ENCODE measurements at regions not wholly inside any gene's neighbourhood (a gene's known extent, or its start where the extent isn't known, plus 50 kb on each side); places are given as distances from the start of the nearest gene placed in this dataset.
A peak's percentile ranks its signal among the peaks of the same experiment; 100 is the strongest.
"Not testable (repeated sequence)": the region's sequence is repeated elsewhere in the genome, so short reads cannot be mapped to it uniquely, and the experiment has no call there.

DNA sequence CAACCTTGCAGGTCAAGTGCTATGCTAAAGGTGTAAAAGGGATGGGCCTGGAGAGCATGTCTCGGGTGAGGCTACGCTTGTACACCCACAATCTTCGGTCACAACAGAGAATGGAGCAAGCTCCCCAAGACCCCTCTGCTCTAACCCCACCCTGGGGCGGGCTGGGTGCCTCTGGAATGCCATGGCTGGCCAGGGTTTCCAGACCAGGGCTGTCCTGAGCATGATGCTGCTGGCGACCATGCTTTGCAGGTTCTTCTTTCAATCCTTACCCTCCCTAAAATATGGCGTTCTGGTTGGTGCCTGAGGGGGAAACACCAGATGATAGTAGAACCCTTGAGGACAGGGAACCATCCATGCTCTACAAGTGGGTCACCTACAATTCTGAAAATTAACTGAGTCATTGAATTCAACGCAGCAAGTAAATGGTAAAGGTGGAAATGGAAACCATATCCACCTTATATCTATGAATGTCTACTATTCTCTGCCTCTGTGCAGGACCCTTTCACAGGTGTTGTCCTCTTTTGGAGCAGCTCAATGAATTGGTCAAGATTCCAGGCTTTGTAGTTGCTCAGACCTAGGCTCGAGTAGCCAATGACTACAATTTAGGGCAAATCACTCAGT lies 111.6 kb upstream of the EGLN3 start:
- no peak for DNase-seq (ENCODE audit: low spot score)

DNA sequence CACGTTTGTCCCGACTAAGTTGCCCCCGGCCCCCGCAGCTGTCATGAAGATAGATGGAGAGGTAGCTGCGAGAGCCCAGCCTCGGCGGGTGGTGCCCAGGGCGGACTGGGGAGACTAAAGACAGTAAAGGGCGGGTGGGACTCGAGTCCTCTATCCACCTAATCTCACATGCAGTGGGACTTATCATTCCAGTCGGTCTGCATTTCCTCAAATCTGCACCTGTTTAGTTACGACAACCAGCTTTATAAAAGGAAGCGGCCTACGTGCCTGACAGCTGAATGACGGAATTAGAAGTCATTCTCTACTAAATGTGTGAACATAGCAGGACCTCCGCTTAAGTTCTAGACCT lies 109.8 kb upstream of the EGLN3 start:
- peak; percentile 15 for DNase-seq (ENCODE audit: low spot score)

DNA sequence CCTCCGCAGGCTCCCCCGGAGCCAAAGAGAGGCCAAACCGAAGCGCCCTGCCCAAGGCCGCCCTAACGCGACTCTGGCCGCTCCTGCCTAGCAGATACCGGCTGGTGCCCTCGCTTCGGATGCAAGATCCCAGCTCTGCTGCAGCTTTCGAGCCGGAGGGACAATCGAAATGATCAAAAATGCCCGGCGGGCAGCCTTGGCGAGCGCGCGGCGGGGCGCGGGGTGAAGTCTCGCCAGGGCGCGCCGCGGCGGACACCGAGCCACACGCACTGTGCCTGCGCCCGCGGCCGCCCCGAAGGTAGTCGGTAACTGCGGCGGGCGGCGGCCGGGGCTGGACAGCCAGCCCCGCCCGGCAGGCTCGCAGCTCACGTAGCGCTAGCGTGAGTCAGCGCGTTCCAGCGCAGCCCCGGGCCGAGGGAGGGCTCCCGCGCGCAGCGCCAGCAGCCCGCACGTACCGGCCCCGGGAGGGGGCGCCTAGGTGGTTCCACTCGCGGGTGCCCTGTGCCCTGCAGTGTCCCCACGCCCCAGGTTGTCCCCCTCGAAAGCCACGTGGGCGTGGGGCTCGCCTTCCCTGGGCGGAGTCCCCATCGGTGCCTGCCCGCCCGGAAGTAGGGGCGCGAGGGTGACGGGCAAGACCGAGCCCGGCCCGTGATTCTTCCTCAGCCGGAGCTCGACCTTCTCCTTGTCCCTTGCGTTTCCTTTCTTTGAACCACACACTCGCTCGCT lies 109.2 kb upstream of the EGLN3 start:
- peak; percentile 49 for DNase-seq (ENCODE audit: low spot score)

DNA sequence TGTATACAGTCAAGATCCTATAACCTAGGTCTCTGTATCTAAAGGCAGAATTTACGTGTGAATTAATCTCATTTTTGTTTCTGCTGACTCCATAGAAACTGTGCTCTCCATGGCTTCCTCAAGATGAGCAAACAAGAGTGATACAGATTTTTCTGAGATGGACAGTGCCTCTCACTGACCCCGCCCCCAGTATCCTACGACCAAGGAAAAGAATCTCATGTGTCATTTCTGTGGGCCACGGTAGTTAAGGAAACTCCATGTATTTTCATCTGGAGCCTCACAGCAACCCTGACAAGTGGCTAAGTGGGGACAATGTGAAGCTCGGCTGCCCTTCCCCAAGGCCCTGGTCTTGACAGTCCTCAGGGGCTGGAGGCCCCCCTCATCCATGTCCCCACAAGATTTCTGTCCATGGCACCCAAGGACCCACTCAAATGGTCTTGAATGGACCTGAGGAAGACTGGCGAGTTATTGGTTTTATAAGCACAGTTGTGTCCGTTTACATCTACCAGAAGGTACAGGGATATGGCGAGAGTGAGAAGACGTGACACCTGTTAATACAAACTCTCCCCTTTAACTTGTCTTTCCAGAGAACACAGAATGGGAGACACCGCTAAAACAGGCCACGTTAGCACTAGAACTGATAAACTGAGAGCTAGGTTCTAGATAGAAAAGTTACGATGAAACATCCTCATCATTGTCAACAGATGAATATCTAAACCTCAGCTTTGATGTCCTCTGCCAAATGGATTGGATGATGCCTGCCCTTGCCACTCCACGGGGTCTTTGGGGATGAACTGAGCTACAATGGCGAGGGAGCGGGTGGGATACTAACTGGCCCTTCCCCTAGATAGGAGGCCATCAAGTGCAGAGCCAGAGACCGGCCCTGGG lies 108.4 kb upstream of the EGLN3 start:
- no peak for DNase-seq (ENCODE audit: low spot score)

DNA sequence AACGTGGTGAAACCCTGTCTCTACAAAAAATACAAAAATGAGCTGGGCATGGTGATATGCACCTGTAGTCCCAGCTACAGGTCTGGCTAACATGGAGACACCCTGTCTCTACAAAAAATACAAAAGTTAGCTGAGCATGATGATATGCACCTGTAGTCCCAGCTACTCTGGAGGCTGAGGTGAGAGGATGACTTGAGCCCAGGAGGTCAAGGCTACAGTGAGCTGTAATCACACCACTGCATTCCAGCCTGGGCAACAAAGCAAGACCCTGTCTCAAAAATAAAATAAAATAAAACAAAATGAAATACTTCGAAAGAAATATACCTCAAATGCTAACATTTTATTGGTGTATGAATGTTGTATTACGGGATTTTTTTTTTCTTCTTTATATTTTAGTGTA lies 107.6 kb upstream of the EGLN3 start:
- no peak for DNase-seq (ENCODE audit: low spot score)

- DNase-seq (ENCODE audit: low spot score), result peak; percentile 6
These were observed 105.2 kb upstream of the EGLN3 start for GRCh38 chr14:34056046-34056445.

DNA sequence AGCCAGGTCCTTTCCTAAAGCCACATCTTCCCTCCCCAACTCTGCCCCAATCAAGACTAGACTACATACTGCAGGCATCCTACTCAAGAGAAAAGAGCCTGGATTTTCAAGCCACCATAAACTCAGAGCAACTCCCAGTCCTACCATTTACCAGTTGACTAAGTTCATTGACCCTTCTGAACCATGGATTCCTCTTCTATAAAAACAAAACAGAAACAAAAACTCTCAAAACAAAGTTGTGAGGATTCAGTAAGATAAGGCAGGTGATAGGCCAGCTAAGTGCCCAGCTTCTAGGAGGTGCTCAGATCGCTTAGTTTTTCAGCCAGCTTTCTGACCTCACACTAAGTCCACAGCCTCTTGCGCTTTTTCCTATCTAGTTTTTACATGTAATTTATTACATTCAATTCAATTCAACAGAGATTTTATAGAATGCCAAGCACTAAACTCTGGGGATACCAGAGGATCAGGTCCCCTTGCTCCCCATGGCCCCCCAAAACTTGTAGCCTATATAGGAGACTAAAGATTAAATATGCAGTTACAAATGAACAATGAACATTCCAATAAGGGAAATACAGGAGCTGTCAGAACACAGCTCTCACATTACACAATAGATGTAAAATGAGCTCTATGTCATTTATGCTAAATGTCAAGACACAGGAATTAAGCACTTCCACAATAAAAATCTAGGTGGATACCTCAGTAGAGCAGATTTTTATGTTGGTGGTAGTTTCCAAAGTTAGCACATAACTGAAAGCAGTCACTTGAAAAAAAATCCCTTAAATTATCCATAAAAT lies 104.5 kb upstream of the EGLN3 start:
- peak; percentile 34 for DNase-seq (ENCODE audit: low spot score)

GRCh38 chr14:34053666-34054065 lies 102.8 kb upstream of the EGLN3 start:
- DNase-seq (ENCODE audit: low spot score), result no peak

GRCh38 chr14:34052658-34053014 lies 101.8 kb upstream of the EGLN3 start:
- no peak for DNase-seq (ENCODE audit: low spot score)

- DNase-seq (ENCODE audit: low spot score), result no peak
These were observed 101.2 kb upstream of the EGLN3 start for GRCh38 chr14:34051966-34052657.

DNA sequence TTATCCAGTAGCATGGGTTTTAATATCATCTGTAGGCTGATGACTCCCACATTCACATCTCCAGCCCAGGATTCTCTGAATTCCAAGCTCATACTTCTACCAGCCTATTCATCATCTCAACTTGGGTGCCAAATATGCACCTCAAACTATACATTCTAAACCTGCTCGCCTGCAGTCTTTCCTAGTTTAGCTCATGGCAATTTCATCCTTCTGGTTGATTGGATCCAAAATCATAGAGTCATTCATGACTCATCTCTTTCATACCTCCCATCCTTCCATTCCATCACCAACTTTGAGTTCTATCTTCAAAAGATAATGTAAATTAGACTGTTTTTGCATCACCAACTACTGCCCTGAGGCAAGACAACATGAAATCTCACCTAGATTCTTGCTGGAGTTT lies 99.7 kb upstream of the EGLN3 start:
- DNase-seq (ENCODE audit: low spot score), result no peak

DNA sequence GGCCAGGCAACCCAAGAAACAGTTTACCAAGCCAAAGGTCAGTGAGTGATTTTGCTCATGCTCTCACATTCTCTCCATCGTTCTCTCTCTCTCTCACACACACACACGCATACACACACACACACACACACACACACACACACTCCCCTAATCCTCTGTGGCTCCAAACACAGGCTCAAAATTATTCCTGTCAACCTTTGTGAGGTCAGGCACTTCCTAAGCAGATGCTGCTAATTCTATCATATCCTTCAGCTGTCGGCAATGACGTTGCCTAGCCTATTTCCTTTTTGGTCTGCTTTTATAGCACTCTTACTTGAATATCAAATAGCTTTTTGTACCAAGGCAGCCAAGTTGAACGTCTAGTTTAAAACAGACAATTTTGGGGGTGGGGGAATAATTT lies 98.9 kb upstream of the EGLN3 start:
- DNase-seq (ENCODE audit: low spot score), result no peak

DNA sequence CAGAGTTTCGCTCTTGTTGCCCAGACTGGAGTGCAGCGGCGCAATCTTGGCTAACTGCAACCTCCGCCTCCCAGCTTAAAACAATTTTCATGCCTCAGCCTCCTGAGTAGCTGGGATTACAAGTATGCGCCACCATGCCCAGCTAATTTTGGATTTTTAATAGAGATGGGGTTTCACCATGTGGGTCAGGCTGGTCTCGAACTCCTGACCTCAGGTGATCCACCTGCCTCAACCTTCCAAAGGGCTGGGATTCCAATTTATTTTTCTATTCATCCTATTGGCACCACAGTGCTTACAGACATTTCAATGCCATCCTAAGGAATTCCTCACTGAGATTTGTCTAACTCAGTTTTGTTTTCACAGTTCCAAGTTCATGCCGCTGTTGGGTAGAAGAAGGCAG lies 98.3 kb upstream of the EGLN3 start:
- DNase-seq (ENCODE audit: low spot score), result not testable (repeated sequence)

DNA sequence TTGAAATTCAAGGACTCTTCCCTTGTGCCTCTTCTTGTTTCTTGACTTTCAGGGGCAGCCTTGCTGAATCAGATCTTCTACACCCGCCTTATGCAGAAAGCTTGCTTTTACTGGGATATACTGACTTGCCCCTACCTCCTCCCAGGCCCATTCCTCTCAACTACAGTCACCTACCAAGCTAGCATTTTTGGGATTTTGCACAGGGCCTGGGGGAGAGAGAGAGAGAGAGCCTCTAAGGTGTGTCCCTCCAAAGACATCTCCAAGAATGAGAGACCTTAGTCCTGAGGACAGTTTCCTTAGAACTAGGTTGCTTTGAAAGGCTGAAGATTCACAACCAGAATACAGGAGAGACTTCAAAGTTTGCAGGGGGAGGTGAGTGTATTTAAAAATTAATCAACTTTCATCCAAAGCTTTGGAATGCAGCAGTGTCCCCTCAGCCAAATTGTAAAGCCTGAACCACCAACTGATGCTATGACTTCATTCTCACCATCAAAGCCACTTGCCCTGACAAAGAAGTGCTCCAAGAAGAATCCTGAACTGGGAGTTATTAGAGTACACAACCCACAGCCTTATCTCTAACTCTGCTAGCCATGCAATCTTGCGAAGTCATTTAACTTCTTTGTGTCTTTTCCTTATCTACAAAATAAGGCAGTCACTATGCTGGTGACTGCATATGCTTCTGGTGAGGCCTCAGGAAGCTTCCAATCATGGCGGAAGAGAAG lies 96.1 kb upstream of the EGLN3 start:
- DNase-seq (ENCODE audit: low spot score), result no peak

- DNase-seq (ENCODE audit: low spot score), result no peak
These were observed 93.9 kb upstream of the EGLN3 start for GRCh38 chr14:34044666-34045306.

DNA sequence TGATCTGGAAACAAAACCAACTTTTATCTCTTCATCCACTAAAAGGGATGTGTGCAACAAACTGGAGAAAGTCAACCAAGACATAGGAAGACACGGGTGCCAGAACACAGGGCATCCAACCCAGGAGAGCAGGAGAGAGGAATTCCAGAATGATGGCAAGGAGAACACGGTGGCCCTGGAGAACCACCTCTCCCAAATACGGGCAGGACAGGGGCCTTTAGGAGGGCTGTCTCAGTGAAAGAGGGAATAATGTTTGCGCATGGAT lies 93.4 kb upstream of the EGLN3 start:
- no peak for DNase-seq (ENCODE audit: low spot score)

DNA sequence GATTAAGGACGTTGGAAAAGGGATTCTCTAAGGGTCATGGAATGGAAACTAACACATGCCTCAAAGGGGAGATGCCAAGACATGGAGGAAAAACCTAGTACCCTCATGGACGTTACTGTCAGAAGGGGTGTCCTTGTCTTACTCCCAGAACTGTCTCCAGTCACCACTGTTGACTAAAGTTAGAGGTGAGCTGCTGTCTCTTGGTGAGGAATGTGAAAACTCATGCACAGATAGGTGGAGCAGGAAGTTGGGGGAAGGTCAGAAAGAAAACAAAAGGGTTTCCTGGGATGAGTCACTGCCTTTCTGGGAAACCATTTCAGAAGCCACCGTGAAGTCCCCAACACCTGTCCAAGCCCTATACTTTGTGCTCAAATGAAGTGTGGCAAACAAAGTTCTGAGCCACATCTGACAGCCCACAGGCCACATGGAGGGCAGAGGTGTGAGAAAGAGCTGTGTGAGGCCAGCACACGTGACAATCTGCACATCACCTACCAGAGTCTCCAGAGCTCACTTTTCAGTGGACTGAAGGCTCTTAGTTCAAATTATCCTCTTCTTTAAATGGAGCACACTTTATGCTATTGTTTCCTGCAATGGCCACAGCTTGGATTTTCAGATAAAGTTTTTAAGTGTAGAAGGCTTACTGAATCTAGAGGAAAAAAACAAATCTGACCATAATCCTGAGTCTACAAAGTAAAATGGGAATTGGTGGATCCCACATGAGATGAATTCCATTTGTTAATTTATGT lies 92.9 kb upstream of the EGLN3 start:
- DNase-seq (ENCODE audit: low spot score), result no peak

DNA sequence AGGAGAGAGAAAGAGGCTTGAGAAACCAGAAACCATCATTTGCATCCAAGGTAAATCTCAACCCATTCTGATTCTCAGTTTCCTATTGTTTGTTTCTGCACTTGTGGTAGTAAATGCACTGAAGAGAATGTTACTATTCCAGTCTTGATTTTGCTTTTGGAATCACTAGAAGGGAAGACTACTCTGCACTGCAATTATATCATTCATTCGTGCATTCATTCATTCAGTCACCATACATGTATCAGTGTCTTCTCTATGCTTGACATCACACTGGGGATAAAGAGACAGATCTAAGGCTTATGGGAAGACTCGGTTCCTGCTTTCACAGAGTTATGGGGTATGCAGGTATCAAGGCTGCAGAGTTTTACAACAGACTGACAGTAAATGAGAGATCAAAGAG lies 90.3 kb upstream of the EGLN3 start:
- no peak for DNase-seq (ENCODE audit: low spot score)

GRCh38 chr14:34040766-34041165 lies 89.9 kb upstream of the EGLN3 start:
- no peak for DNase-seq (ENCODE audit: low spot score)

DNA sequence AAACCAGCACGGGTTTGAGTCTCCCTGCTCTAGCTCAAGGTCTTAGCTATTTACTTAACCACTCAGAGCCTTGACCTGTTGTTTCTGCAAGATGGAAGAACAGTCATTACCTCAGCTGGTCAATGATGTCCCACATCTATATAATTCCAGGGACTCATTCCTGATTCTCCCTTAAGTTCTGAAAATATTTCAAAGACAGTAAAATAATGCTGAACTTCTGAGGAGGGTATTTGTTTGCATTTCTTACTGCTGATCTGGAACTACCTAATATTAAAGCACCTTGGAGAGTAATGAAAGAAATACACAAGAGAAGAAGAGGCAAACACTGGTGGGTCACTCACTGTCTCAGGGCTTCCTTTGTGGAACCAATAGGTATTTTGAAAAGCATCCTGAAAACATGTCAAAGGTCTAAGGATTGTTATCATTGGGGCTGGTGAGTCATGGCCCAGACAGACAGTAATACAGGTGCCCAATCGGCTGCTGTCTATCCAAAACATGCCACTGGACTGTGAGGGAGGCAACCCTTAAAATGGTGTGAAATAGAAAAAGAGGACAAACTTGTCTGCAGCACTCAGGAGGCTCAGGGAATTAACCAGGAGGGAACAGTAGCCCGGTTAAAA lies 88.7 kb upstream of the EGLN3 start:
- DNase-seq (ENCODE audit: low spot score), result no peak

Data from putamen (tissue), 1 donor.